ENCODE measurements at regions not wholly inside any gene's neighbourhood (a gene's known extent, or its start where the extent isn't known, plus 50 kb on each side); places are given as distances from the start of the nearest gene placed in this dataset.

GRCh38 chr14:86665975-86666374 lies 1136.0 kb downstream of the FLRT2 start:
- Histone ChIP-seq H2AK9ac (replicated peaks; ENCODE audit: low read depth, low read length, poor library complexity) (no peak overlapping the region), H3K9ac (ENCODE audit: low read depth, low read length) (no peak overlapping the region), H2AFZ (replicated peaks; ENCODE audit: low read length, poor library complexity) (no peak overlapping the region), H3K27me3 (ENCODE audit: control insufficient read depth, insufficient read depth, low read length) (no peaks in the 10 kb centered on the region), H2BK120ac (ENCODE audit: low read depth, low read length) (no peak overlapping the region), H4K20me1 (ENCODE audit: insufficient read depth, low read length) (no peaks in the 10 kb centered on the region), H3K4me1 (ENCODE audit: control insufficient read depth, insufficient read depth, low read length) (no peaks in the 10 kb centered on the region), H2BK20ac (ENCODE audit: low read depth, low read length) (no peak overlapping the region), H3K18ac (ENCODE audit: low read depth, low read length) (no peak overlapping the region), H4K5ac (ENCODE audit: low read depth, low read length) (no peak overlapping the region), H4K91ac (ENCODE audit: insufficient read depth, low read depth, low read length) (no peak overlapping the region), H3K4me3 (ENCODE audit: insufficient read depth, low read depth, low read length) (no peak overlapping the region), H3K4me2 (ENCODE audit: low read depth, low read length) (no peak overlapping the region), H3K36me3 (ENCODE audit: control insufficient read depth, insufficient read depth, low read length) (no peaks in the 10 kb centered on the region), H2BK5ac (ENCODE audit: low read depth, low read length, poor library complexity, severe bottlenecking) (no peak overlapping the region), H3K4ac (ENCODE audit: low read depth, low read length) (no peak overlapping the region), H3K79me1 (ENCODE audit: low read depth in 1 of 2, low read length in 2 of 2) (no peaks in the 10 kb centered on the region), H2BK15ac (ENCODE audit: low read depth, low read length) (no peak overlapping the region), H3K23ac (ENCODE audit: low read depth, low read length) (no peak overlapping the region), H3K9me3 (ENCODE audit: control insufficient read depth, insufficient read depth, low read length) (no peaks in the 10 kb centered on the region), H3K56ac (ENCODE audit: extremely low read depth, insufficient read depth, low read length) (no peak overlapping the region), H4K8ac (ENCODE audit: low read depth in 2 of 2, low read length in 2 of 2) (no peak overlapping the region), H3K14ac (replicated peaks; ENCODE audit: low read depth, low read length) (no peak overlapping the region), H2AK5ac (ENCODE audit: low read depth, low read length) (no peak overlapping the region), H3K27ac (ENCODE audit: insufficient read depth, low read length) (no peak overlapping the region), H3K9me1 (ENCODE audit: insufficient read depth, low read length) (peaks cover 2% of the 10 kb centered on the region; the same call in 1 of the 2 replicates)
- dilution Hi-C loops (cut with HindIII; ENCODE audit: low sequenced_read_pairs, unreplicated experiment) (no loop called here), in situ Hi-C loops (cut with MboI; ENCODE audit: low sequenced_read_pairs) (no loop called here), intact Hi-C loops (cut with micrococcal nuclease) (no loop called here)
- ChIA-PET CTCF (no interaction called here), POLR2A (ENCODE audit: unreplicated experiment) (no interaction called here)
- ATAC-seq (ENCODE audit: low read depth) (no peak), DNase-seq (no peak)
- no peak for TF ChIP-seq RFX5 (IDR thresholded peaks at IDR 0.05; ENCODE audit: low read depth, low read length)
- TF ChIP-seq NFE2L2 (IDR thresholded peaks at IDR 0.05; ENCODE audit: low read depth, low read length), result no peak
- no peak for TF ChIP-seq FOS (IDR thresholded peaks at IDR 0.05; ENCODE audit: low read depth, low read length)
- TF ChIP-seq ELK1 (IDR thresholded peaks at IDR 0.05; ENCODE audit: borderline replicate concordance, low read depth, low read length), result no peak
- no peak for TF ChIP-seq MAZ (IDR thresholded peaks at IDR 0.05; ENCODE audit: borderline replicate concordance, low read depth, low read length)
- TF ChIP-seq MAFK (IDR thresholded peaks at IDR 0.05; ENCODE audit: low read depth, low read length), result no peak
- no peak for TF ChIP-seq MXI1 (IDR thresholded peaks at IDR 0.05; ENCODE audit: borderline replicate concordance, low read depth, low read length)
- TF ChIP-seq BHLHE40 (IDR thresholded peaks at IDR 0.05; ENCODE audit: low read depth, low read length), result no peak
- TF ChIP-seq POLR2A (IDR thresholded peaks at IDR 0.05; ENCODE audit: low read depth, low read length), result no peak
- BruUV-seq (replicated peaks), result no TSS peak
- 83% methylated on average over 1 of the region's 1 CpG; no CpG with 5 or more reads in 1 of the 2 experiments for WGBS, 2 experiments (ENCODE audit: extremely low coverage in 2 of 2, insufficient read length in 1 of 2)

Data from IMR-90 (cell line).